H1 (cell line): ENCODE measurements at regions not wholly inside any gene's neighbourhood (a gene's known extent, or its start where the extent isn't known, plus 50 kb on each side); places are given as distances from the start of the nearest gene placed in this dataset.

Experiments
- JUND ChIP-seq: IDR thresholded peaks from 2 replicates; pipeline ENCODE4 v1.6.1; 2011; ENCODE audit warnings: mild to moderate bottlenecking, improper control_type of control experiment, low read length
- NANOG ChIP-seq: IDR thresholded peaks from 2 replicates; pipeline ENCODE4 v1.6.1; 2011; ENCODE audit warnings: low read length, low read depth, mild to moderate bottlenecking, inconsistent platforms; ENCODE audit not compliant: insufficient read depth, poor library complexity, severe bottlenecking
- POU5F1 ChIP-seq: IDR thresholded peaks from 2 replicates; pipeline ENCODE4 v1.6.1; 2011; ENCODE audit warnings: low read depth, mild to moderate bottlenecking, low read length, moderate library complexity
- RFX5 ChIP-seq: IDR thresholded peaks from 2 replicates; pipeline ENCODE4 v1.6.1; 2011; ENCODE audit warnings: low read depth, low read length, improper control_type of control experiment, borderline replicate concordance
- TF ChIP-seq, protein P1 (sequence below): IDR thresholded peaks from 2 replicates; pipeline ENCODE4 v1.6.1; 2011; ENCODE audit warnings: low read length, improper control_type of control experiment

DNA sequence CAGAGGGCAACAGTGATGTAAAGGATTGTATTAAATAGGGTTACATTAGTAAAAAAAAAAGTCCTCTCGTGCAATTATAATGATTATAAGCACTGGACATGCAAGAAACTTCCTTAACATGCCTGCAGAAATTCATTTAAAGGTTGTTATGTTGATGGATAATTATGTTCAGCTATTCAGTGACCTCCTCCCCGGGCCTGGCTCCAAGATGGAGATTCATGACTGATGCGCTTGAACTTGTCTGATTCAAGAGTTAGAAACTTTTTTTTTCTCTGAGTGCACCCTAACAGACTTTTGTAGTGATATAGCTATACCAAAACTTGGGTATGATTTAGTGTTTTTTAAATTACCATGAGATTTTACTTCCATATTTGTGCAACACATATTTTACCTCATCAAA, 1170.0 kb upstream of the CITED2 start (continued):
- TF ChIP-seq NANOG (no peak), POU5F1 (no peak), RFX5 (no peak), JUND (no peak)
- TF ChIP-seq, protein P1, sequence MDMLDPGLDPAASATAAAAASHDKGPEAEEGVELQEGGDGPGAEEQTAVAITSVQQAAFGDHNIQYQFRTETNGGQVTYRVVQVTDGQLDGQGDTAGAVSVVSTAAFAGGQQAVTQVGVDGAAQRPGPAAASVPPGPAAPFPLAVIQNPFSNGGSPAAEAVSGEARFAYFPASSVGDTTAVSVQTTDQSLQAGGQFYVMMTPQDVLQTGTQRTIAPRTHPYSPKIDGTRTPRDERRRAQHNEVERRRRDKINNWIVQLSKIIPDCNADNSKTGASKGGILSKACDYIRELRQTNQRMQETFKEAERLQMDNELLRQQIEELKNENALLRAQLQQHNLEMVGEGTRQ, result no peak
